ENCODE measurements at regions not wholly inside any gene's neighbourhood (a gene's known extent, or its start where the extent isn't known, plus 50 kb on each side); places are given as distances from the start of the nearest gene placed in this dataset.

- TF ChIP-seq CTCF (IDR thresholded peaks at IDR 0.05; ENCODE audit: insufficient read depth, low read length) (no peak), POLR2AphosphoS5 (IDR thresholded peaks at IDR 0.05; ENCODE audit: low read depth) (no peak)
Observed at GRCh38 chr7:55731931-55732330, 130.6 kb downstream of the SEPTIN14 start.

Data from HL-60 (cell line).